Islet of Langerhans (tissue), 1 donor: ENCODE measurements at regions not wholly inside any gene's neighbourhood (a gene's known extent, or its start where the extent isn't known, plus 50 kb on each side); places are given as distances from the start of the nearest gene placed in this dataset.

Experiments
- FAIRE-seq: peaks from one replicate; lab custom pipeline; 2011; peaks lifted over from hg19 to GRCh38; lab: Jason Lieb, UNC

GRCh38 chr10:62632071-62632809 lies 172.3 kb upstream of the ADO start:
- no peak for FAIRE-seq

GRCh38 chr10:62633976-62634375 lies 170.5 kb upstream of the ADO start:
- no peak for FAIRE-seq

- FAIRE-seq = no peak
Measured at GRCh38 chr10:62634576-62634975, 169.9 kb upstream of the ADO start.

- no peak for FAIRE-seq
Measured at GRCh38 chr10:62635127-62635526, 169.4 kb upstream of the ADO start.

DNA sequence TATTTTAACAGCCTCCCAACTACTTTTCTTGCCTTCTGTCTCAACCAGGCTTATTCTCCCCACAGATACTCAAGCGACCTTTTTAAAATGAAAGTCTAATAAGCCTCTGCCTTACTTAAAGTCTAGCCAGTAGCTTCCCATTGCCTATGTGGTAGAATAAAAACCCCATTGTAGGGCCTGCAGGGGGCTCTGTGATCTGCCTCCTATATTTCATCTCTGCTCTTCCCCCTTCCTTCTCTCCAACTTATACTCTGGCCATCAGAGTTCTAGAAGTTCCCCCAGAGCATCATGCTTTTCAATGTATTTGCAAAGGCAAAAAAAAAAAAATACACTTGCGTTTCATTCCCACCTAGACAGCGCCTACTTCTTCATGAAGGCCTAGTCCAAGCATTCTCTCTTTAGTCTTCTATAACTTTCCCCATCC lies 167.7 kb upstream of the ADO start:
- no peak for FAIRE-seq

DNA sequence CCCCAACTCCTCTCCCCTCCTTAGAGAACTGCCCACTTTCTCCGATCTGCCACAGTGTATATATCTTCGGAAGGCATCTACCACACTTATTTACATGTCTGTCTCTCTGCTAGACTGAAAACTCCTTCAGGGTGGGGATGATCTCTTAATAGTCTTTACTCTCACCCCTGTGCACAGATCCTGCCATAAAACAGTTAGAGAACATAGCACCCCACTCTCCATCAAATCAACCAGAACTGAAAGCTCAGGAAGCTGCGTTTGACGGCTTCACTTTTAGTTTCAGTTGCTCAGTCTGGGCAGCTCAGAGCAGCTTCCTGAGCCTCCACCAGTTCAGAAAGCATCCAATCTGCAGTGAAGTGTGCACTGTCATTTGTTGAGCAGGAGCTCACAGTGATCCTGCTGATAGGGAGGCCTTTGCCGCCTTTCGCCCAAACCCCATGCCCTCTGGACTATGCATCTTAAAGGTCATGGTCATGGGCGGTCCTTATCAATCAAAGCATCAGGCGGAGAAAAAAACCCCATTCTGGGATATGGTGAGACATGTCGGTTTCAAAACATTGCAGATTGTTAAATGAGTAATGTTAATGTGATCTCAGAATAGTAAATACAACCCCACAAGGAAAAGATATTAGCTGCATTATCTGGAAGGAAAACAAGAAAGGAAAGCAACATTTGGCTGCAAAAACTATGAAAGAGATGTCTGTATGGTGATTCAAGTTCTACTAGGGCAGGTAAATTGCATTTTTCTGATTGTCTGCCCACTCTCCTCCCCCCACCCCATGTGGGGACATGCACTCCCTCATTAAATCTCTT lies 167.1 kb upstream of the ADO start:
- FAIRE-seq = no peak

DNA sequence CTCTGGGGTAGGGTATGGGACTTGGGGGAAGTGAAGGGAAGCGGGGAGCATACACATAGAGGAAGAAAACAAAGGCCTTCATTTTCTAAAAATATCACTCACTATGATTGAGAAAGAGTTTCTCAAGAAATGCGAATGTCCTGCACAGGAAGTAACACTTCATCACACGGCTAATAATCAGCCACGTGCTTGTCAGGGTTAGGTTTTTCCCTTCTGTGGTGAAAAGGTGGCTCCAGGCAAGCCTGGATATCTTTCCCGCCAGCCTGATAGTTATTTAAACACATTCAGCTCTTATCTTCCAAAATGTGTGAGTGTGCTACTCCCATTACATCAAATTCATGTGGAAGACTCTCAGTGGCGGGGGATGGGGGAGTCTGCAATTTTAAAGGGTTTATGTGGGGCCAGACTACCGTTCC lies 166.4 kb upstream of the ADO start:
- no peak for FAIRE-seq

DNA sequence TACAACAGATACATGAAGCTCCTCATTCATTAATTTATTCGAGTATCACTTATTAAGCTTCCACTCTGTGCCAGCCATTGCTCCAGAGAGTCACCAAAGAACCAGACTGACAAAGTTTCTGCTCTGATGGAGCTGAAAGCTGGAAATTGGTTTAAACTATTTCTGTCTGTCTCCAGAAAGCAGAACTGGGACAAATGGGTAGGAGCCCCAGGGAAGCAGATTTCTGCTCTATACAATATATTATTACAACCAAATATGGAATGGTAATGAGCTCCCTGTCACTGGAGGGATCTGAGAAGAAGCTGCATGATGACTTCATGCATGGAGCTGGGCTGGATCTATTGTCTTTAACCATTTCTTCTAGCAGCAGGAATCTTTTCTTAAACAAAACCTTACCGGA lies 165.4 kb upstream of the ADO start:
- FAIRE-seq = no peak

DNA sequence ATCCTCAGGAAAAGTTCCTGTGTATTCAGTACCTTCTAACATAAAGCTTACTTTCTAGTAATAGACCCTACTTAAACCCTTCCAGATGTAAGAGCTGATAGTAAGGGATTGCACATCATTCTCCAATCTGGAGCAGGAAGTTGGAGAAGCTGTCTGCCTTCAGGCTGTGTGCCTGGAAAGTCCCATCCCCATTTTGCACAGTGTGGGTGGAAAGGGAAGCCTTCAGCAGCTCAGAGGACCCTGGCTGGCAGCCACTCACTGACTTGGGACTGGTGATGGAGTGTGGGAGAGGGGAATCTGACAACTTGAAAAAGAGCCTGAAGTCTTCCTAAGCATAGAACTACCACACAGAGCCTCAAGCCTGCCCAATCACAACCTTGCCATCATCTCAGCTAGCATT lies 164.1 kb upstream of the ADO start:
- no peak for FAIRE-seq

GRCh38 chr10:62643606-62644587 lies 160.6 kb upstream of the ADO start:
- FAIRE-seq = no peak

- no peak for FAIRE-seq
Measured at GRCh38 chr10:62647375-62648092, 157.0 kb upstream of the ADO start.

DNA sequence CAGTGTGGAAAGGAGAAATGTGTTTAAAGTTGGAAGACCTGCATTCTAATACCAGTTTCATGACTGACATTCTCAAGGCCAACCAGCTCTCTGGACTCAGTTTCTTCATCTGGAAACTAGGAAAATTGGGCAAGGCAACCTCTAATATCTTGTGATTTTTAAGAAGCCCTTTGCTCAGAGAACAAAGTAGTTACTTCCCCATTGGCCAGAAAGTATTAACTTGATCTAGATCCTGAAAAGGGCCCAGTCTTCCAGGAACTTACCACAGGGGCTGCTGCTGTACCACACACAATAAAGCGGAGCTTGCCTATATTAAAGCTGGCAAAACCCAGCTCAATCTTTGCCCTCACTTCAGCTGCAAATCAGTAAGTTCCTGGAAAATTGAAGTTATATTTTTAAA lies 155.6 kb upstream of the ADO start:
- FAIRE-seq = no peak

DNA sequence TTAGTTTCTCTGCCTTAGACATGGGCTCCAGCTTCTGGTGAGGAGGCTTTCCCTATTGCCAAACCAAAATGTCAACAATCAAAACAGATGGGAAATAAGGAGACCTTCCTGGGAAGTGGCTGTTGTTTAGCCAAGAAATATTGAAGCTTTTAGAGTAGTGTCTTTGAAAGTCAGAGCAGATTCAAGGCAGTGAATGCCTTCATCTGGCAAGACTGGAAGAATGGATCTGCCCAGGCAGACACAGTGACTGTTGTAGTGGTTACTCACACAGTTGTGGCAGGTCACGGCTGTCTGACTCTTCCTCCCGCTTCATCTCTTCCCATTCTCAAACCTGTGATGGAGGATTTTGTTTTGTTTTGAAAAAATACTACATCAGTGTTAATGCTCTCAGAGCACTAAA lies 154.1 kb upstream of the ADO start:
- no peak for FAIRE-seq

- no peak for FAIRE-seq
Measured at GRCh38 chr10:62651341-62651740, 153.2 kb upstream of the ADO start.

DNA sequence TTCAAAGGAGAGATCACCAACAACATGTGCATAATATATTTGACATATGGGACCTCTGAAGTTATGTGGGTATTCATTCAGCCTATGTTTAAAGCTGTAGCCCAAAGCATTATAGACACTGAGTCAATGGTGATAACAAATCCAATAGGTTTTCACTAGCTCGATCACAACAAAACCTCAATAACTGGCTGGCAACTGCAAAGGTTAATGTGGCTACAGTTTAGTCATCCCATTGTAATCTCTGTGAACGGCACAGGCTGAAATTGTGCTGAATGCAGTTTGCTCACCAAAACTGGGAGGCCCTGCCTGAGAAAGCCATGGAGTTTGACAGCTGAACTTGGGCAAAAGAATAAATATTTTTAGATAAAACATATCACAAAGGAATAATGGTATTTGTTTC lies 152.4 kb upstream of the ADO start:
- FAIRE-seq = no peak

GRCh38 chr10:62652564-62652963 lies 152.0 kb upstream of the ADO start:
- FAIRE-seq = no peak

DNA sequence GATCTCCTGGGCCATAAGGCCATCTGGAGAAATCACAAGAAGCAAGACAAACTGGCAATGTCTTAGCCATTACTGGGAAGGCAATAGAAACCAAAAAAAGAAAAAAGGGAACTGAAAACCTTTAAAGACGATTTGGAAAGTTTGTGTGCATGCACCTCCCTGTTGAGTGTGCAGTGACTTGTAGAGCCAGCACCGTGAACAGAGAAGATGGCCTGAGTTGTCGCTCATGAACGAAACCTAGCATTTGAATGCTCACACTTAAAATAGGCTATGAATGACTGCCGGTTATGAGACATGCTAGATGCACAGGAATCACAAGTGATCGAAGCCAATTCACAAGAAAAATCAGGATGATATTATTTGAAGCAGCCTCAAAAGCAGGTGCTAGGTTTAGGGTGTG lies 151.3 kb upstream of the ADO start:
- no peak for FAIRE-seq

DNA sequence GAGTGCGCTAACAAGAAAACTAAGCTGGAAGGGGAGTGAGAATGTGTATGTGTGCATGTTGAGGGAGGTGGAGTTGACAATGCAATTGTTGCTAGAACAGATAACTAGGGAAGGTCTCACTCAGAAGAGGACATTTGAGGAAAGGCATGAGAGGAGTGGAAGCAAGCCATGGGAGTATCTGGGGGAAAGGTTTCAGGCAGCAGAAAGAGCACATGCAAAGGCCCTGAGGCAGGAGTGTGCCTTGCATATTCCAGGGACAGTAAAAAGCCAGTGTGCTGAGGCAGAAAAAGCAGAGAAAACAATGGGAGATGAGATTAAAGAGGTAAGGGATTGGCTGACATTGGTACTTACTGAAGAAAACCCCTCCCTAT lies 149.6 kb upstream of the ADO start:
- no peak for FAIRE-seq

DNA sequence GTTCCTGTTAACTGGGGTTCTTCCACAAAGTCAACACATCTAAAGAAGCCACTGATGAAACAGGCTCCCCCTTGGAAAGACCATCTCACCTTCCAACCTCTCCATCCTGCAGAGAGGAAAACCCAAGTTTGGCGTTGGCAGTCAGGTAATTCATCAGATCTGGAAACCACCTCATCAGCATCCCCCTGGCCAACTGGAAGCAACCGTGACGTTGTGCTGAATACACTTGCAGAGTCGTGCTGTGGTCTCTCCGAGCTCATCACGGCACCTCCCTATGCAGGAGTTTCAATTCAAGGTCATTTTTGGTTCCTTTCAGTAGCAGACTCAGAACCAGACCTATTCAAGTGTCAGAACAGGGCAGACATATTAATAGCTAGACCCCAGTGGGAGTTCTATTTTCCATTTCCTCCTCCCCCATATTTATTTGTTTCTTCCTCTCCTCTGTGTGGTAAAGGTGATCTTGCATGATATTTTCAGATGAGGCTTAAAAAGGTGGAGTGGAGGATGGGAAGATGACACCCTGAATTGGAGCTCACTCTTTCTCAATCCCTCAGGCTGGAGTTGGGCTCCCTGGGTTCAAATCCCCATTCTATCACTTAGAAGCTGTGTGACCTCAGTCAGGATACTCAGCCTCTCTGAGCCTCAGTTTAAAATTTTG lies 149.1 kb upstream of the ADO start:
- FAIRE-seq = no peak

DNA sequence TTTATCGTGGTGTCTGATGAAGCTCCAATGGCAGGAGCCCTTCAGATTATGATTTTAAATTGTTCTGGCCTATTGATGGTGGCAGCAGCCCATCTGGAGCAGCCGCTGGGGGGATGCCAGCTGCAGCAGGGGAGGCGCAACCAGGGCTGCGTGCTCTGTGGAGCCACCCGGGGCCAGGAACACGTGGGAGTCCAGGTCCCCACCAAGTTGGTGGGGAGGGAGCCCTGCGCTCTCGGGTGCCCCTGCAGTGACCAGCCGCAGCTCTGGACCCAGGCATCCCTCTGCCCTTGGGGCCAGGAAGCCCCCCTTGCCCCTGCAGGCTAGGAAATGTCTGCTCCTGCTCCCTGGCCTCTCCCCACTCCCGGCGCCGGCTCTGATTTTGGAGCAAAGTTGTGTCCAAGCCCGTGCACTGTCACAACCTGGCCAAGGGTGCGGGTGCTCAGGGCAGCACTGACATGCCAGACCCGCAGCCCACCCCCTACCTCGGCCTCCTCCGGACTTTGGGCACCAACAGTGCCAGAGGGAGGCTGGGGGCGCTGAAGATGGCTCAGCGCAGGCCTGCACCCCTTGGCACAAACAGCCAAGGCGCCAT lies 147.2 kb upstream of the ADO start:
- no peak for FAIRE-seq

DNA sequence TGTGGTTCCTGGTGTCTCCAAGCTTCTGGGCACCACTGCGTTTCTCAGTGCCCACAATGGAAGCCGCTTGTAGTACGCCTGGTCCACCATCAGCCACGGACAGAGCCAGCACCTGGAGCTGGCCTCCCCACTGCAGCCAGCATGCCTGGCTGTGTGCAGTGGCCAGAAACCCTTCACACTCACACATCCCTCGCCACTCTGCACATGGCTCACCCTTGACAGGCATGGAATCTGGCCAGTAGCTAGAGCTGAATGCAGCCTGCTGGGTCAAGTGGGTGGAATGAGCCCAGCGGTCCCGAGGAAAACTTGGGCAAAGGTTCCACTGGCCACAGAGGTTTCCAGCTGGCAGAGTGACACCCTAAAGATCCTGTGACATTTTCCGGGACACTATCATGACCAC lies 146.0 kb upstream of the ADO start:
- no peak for FAIRE-seq
